ENCODE measurements at regions not wholly inside any gene's neighbourhood (a gene's known extent, or its start where the extent isn't known, plus 50 kb on each side); places are given as distances from the start of the nearest gene placed in this dataset.
"Not testable (repeated sequence)": the region's sequence is repeated elsewhere in the genome, so short reads cannot be mapped to it uniquely, and the experiment has no call there.

- no peak for DNase-seq
These were observed 84.6 kb upstream of the PPP1R26 start for GRCh38 chr9:135394699-135395645.

DNA sequence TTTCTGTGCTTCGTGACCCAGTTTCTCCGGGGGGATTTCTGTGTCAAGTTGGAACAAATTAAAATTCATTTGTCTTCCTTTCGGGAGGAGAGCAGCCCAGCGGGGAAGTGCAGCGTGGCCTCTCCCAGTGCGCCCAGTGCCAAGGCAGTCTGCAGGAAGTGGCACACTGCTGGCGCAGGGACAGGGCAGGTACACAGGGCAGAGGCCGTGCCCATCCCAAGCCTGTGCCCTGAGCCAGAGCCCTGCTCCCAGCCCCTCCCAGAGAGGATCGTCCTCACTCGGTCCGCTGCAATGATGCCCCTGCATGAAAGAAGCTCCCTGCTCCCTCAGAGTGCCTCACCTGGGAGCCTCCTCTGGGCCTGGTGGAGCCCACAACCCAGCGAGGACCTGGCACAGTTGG, 82.4 kb upstream of the PPP1R26 start:
- no peak for DNase-seq

DNA sequence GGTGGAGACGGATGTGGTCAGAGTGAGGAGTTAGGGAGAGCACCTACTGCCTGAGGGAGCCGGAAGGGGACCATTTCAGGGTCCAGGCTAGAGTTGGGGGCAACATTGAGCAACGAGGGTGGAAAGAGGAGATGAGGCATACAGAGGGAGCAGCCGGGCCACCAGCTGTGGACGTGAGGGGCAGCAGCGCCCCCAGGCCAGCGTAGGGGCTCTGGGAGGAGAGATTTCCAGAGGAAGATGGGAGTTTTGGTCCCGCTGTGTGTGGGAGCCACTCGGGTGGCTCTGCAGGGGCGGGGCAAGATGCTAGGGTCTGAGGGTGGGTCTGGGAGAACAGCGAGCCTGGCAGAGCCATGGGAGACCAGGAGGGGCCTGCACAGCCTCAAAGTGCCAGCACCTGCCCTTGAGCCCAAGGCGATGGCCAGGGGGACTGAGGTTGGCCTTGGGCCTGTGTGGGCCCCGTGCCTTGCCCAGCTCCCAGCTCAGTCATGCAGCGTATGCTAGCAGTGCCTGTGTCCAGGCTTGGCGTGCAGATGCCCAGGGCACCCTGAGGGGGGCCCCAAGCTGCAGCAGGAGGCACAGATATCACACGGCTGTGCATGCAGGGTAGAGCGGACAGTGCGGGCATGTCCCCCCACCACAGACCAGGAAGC, 80.5 kb upstream of the PPP1R26 start:
- no peak for DNase-seq

GRCh38 chr9:135400496-135400895, 79.1 kb upstream of the PPP1R26 start:
- no peak for DNase-seq

DNA sequence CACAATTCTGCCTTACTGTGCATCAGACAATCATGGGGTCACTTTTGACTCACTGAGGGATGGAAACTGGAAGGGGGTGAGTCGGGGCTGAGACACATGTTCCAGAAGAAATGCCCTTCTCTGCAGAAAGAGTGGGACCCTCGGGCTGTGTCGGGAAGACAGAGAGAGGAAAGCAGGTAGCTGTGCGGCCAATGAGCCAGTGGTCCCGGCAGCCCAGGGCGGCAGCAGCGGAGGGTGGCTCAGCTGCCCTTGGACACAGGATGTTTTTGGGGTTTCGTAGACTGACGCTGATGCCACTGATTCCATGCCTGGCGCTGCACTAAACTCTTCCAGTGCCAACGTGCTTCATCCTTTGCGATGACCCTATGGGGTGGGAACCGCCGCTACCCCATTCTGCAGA, 78.4 kb upstream of the PPP1R26 start:
- DNase-seq: no peak

GRCh38 chr9:135402048-135402738, 77.4 kb upstream of the PPP1R26 start:
- DNase-seq: no peak

GRCh38 chr9:135402739-135403695, 76.6 kb upstream of the PPP1R26 start:
- DNase-seq: no peak

DNA sequence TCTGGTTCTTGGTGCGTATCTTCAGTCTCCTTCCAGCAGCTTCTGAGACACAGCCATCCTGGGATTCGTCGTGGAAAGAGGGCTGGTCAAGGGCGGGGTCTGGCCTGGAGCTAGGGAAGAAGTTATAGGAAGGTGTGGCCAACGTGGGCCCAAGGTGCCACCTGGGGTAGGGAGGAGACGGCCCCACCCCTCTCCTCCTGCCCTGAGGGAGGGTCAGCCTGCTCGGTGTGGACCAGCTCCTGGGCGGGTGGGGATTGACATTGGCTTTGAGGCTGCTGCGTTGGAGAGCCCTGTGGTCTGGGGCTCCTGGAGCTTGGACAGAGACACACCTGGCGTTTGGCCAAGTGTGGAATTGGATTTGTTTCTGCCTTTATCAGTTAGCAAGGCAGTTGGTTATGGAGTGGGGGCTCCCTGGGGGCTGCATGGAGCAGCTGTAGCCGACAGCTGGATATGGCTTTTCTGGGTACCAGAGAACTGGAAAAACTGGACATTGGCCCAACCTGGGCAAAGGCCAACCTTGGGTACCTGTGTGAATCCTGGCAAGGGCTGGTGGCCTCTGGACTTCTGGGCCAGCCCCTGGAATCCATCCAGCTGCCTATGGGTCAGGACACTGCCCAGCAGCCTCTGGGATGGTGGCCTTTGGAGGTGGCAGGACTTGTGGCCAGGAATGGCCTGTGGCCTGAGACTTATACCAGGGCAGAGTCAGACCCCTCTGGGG, 75.7 kb upstream of the PPP1R26 start:
- DNase-seq: no peak

DNA sequence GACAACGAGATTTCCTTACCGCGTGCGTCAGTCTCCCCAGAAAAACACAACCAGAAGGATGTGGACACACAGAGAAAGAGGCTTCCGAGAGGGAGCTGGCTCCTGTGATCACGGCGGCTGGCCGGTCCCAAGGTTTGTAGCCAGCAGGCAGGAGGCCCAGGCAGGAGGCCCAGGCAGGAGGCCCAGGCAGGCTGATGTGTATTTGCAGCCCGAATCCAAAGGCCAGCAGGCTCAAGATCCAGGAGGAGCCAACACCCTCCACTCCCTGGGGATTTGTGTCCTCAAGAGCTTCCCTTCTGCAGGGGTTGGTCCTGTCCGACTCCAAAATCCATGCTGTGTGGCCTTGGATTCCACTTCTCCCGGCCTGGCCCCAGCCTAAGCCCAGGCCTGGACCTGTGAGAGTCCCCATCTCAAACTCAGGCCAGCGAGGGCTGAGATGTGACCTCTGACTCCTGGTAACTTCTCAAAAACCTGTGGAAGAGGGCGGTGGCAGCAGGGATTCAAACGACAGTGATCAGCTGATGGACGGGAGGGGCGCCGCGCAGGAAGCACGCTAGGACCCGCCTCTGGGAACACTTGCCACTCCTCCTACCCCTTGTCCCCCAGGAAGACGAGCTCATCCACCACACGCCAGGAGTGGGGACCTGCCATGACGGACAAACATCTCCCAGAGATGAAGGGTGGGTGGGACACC, 75.0 kb upstream of the PPP1R26 start:
- no peak for DNase-seq

GRCh38 chr9:135405145-135405464, 74.5 kb upstream of the PPP1R26 start:
- DNase-seq: not testable (repeated sequence)

GRCh38 chr9:135408476-135409254, 70.9 kb upstream of the PPP1R26 start:
- no peak for DNase-seq

GRCh38 chr9:135409286-135410200, 70.0 kb upstream of the PPP1R26 start:
- no peak for DNase-seq

- DNase-seq: no peak
These were observed 69.2 kb upstream of the PPP1R26 start for GRCh38 chr9:135410421-135410820.

DNA sequence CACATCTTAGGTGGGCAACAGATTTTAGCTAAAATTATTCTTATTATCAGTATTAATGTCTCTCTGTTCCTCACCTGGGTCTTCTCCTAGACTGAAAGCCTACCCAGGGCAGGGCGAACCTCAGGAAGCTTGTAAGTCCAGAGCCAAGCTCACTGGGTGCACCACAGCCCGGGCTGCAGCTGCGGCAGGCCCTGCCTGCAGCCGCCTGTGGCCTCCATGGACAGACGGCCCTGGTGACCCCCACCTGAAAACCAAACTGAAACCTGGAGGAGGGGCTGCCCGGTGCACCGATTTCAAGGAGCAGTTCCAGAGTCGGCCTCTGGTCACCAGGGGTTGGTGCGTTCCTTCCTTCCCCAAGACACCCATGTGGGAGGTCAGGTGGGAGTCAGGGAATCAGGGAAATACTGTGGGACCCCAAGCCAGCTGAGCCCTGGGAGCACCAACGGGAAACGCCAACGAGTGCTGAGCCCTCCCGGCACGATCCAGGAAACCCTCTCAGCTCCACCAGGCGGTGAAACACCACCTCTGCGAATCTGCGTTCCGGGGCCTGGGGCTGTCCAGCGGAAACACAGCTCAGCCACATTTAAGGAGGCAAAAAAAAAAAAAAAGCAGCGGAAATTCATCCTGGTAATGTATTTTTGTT, 68.6 kb upstream of the PPP1R26 start:
- DNase-seq: no peak

- DNase-seq: not testable (repeated sequence)
These were observed 68.0 kb upstream of the PPP1R26 start for GRCh38 chr9:135411605-135412004.

GRCh38 chr9:135412315-135413085, 67.1 kb upstream of the PPP1R26 start:
- DNase-seq: peak; percentile 17

DNA sequence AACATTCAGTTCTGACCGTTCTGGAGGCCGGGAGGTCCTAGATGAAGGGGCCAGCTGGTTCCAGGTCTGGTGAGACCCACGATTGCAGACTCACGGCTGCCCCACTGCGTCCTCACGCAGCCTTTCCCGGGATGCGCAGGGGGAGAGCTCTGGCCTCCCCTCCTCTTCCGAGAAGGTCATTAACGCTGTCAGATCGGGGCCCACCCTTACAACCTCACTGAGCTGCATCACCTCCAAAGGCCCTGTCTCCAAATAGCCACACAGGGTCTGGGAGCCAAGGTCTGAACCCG, 66.6 kb upstream of the PPP1R26 start:
- no peak for DNase-seq

DNA sequence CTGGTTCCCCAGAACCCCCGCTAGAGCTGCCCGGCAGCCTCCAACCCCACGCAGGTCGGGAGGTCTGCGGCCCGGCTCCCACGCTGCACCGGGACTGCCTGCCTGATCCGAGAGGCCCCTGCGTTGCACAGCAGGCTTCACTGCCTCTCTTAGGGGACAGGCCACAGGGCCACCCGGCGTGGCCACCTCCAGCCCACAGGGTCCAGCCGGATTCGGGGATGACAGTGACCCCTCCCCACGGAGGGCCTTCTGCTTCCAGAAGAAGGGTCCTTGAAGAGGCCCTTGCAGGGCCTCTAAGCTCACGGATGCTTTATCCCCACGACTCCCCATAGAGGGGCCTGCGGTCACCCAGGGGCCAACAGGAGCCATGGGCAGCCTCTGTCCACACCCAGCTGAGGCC, 66.1 kb upstream of the PPP1R26 start:
- DNase-seq: no peak
